ENCODE measurements at regions not wholly inside any gene's neighbourhood (a gene's known extent, or its start where the extent isn't known, plus 50 kb on each side); places are given as distances from the start of the nearest gene placed in this dataset.
"Not testable (repeated sequence)": the region's sequence is repeated elsewhere in the genome, so short reads cannot be mapped to it uniquely, and the experiment has no call there.

DNA sequence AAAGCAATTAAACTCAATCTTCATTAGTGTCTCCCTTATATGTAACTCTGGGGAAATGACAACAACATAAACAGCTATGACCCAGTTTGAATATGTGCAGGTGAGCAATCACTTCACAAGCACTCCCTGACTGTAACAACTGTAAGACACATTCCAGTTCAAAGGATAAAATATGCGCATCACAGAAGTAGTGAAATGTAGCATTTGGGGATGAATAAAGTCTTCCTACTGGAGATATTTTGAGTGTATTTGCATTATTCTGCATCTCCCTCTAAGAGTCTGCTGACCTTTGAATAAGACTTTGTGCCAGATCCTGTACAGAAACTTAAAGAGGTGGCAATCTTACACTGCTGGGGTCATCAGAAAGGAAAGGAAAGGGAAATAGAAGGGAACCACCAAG lies 179.5 kb upstream of the TBX18 start:
- DNase-seq: no peak

DNA sequence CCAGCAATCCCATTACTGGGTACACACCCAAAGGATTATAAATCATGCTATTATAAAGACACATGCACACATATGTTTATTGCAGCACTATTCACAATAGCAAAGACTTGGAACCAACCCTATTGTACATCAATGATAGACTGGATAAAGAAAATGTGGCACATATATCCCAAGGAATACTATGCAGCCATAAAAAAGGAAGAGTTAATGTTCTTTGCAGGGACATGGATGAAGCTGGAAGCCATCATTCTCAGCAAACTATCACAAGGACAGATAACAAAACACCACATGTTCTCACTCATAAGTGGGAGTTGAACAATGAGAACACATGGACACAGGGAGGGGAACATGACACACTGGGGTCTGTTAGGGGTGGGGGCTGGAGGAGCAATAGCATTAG lies 177.2 kb upstream of the TBX18 start:
- DNase-seq: not testable (repeated sequence)

- no peak for DNase-seq
Measured at GRCh38 chr6:84929212-84929611, 164.8 kb upstream of the TBX18 start.

GRCh38 chr6:84927551-84927950 lies 163.2 kb upstream of the TBX18 start:
- no peak for DNase-seq

- DNase-seq: no peak
Measured at GRCh38 chr6:84926189-84927155, 162.1 kb upstream of the TBX18 start.

DNA sequence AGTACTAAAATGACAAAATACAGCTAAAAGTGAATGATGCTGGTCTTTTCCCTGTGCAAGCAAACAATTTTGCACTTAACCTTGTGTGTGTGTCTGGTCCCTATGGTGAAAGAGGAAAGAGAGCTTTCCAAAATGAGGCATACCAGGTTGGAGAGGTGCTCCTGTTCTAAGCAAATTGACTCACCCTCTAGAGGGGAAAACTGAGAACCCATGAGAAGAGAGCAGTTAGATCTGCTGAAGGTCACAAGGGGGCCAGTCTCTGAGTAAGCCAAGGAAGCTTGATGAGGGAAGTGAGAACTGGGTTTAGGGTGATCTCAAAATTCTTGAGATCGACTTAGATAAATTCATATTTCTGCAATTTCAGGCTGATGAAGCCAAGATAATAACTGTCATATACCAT lies 157.5 kb upstream of the TBX18 start:
- no peak for DNase-seq

DNA sequence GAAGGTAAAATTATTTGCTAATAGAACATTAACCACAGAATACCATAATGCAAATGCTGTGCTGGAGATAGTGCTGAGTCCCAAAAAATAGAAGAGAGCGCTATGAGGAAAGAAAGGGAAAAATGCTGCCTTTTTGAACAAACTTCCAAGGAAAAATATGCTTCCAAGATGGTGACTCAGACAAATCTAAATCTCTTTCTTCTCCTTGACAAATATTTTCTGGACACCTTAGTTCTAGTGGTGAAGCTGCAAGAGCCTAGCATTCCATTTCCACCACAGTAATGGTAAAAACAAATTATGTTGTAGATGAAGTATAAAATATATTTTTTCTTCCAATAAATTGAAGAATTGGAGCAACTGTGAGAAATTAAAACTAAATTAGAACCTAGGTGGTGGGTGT lies 155.6 kb upstream of the TBX18 start:
- no peak for DNase-seq

- no peak for DNase-seq
Measured at GRCh38 chr6:84916704-84917103, 152.3 kb upstream of the TBX18 start.

GRCh38 chr6:84912472-84913322 lies 148.3 kb upstream of the TBX18 start:
- DNase-seq: no peak

DNA sequence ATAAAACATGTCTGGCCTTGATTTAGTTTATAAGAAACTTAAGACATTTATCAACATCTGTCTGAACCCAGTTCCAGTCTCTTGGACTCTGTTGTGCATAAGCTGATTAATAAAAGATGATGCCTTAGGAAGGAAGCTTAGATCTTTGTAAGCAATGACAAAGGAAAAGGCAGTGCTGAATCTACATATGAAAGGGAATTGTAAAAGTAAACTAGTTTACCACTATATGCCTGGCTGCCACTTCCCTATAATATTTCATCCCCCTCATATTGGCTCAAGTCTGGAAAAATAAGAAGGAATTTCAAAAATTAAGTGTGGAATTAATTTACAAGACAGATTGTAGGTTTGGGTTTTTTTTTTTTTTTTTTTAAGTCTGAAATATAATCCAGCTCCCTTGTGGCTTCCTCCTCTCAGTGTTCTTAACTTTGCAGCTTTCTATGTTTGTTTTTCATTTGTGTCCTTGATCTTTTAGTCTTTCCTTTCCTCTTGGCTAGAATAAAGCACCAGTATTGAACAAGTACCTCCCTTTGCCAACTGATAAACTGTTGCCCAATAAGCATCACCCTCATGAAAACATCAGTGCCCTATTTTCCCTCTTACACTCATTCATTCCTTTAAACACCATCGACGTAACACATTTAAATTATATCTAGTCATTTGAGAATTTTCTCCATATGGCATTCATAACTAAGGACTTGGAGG lies 146.7 kb upstream of the TBX18 start:
- DNase-seq: no peak

- DNase-seq: no peak
Measured at GRCh38 chr6:84908304-84908904, 144.0 kb upstream of the TBX18 start.

DNA sequence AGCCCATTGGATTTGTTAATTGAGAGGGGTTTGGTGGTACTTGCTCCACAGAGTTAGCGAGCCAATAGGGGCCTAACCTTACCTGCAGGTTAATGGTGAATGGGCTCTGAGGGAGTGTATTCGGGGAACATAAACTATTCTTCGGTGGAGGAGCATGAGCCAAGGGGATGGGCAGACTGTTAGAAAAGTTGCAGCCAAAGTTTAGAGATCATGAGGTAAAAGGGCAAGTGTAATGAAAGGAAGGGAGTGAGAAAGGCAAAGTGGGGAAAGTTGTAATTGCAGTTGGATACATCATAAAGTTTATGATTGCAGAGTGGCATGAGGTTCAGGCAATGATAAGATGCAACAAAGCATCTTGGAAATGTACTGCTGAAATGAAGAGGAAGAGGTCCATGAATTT lies 142.1 kb upstream of the TBX18 start:
- no peak for DNase-seq

- no peak for DNase-seq
Measured at GRCh38 chr6:84905823-84906222, 141.4 kb upstream of the TBX18 start.

DNA sequence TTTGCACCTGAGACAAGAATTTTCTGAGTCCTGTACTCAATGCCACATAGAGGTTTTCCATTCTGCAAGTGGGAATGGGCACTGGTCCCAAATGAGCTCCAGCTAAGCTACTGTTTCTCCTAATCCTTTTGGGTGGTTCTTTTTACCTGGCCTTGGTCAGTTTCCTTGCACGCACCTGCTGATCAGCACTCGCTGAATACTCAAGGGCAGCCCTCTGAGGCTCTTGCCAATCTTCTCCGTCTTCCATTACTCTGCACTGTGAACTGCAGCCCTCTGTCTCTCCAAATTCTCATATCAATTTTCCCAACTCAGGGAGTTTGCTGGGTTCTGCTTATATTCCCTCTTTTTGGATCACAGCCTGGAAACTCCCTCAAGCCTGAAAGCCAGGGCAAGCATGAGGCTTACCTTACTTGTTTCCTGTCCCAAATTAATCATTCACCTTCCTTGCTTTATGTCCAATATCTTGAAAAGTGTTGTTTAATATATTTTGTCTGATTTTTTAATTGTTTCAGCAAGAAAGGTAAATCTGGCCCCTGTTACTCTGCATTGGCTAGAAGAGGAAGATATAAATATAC lies 138.0 kb upstream of the TBX18 start:
- no peak for DNase-seq

DNA sequence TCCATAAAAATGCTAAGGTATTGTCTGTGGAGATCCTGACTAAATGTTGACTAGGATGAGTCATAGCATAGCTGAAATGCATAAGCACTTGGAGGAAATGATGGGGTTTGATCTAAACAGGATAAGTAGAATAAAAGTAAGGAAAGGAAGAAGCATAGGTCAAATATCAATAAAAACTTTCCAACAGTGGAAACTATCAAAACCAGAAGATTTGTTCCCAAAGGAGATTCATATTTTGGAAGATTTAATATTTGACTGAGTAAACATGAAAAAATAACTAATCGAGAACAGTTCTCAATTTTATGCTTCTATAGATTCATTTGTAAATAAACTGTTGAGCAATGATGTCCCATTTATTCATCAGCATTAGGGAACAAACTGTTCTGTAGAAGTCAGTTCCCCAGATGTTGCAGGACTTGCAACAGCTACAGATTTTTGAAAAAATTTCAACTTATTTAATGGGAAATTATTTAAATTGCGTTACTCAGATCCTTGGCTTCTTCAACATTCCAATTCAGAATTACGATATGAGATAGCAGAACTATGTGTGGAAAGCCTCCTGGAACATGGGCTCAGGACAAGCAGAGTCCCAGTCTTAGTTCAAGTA lies 133.7 kb upstream of the TBX18 start:
- no peak for DNase-seq

GRCh38 chr6:84897011-84897410 lies 132.6 kb upstream of the TBX18 start:
- DNase-seq: no peak

GRCh38 chr6:84892671-84893070 lies 128.3 kb upstream of the TBX18 start:
- no peak for DNase-seq

DNA sequence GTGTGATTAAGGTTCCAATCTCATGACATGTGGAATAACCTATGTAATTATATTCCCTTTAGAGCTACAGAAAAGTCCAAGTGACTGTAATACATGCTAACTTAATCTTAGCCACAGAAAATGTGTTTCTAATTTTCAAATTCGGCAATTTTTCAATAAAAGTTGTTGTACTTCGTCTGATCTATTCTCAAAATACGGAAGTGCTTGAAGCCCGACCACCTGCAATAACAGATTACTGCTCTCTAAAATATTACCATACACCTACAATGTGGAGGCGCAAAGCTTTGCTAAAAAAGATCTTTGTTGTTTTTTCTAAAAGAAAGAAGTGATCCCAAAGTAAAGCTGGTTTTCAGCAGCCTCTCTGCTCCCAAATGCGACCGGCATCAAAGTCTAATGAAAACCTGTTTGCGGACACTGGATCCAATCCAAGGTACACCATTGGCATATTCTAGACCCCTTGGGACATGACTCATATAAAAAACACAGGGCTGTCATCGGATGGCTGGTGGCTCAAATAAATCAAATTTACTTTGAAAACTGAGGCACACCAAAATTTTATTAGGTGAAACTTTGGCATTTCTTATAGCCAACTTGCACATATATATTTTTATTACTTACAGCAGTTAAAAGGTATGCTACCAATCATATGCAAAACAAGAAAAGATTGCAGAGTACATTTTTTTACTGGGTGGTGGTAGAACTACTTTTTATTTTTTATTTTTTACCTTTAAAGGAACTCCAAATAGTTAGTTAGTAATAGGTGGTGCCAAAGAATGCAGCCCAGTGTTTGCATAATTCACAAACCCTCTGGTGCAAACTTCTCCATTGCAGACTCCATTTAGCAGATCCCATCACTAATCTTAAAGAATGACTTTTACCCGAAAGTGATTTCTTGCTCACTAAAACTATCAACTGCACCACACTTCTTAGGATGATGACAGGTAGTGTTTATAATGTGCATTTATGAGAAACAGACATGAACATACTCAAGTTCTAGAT lies 118.7 kb upstream of the TBX18 start:
- DNase-seq: no peak

- DNase-seq: not testable (repeated sequence)
Measured at GRCh38 chr6:84879385-84879784, 115.0 kb upstream of the TBX18 start.
